Glomerular visceral epithelial cell (primary cell): ENCODE measurements at regions not wholly inside any gene's neighbourhood (a gene's known extent, or its start where the extent isn't known, plus 50 kb on each side); places are given as distances from the start of the nearest gene placed in this dataset.
"Not testable (repeated sequence)": the region's sequence is repeated elsewhere in the genome, so short reads cannot be mapped to it uniquely, and the experiment has no call there.

Experiments
- DNase-seq: peaks from one replicate; pipeline ENCODE4 v3.0.0-alpha.2; 2016; ENCODE audit errors: extremely low spot score

GRCh38 chr7:83827036-83827435, 178.1 kb upstream of the SEMA3E start:
- DNase-seq, result no peak

- DNase-seq, result no peak
Measured at GRCh38 chr7:83824214-83824613, 175.3 kb upstream of the SEMA3E start.

- no peak for DNase-seq
Measured at GRCh38 chr7:83821866-83822265, 172.9 kb upstream of the SEMA3E start.

- no peak for DNase-seq
Measured at GRCh38 chr7:83820641-83821040, 171.7 kb upstream of the SEMA3E start.

- DNase-seq, result no peak
Measured at GRCh38 chr7:83819911-83820310, 171.0 kb upstream of the SEMA3E start.

- DNase-seq, result no peak
Measured at GRCh38 chr7:83814480-83814879, 165.5 kb upstream of the SEMA3E start.

- not testable (repeated sequence) for DNase-seq
Measured at GRCh38 chr7:83812563-83812962, 163.6 kb upstream of the SEMA3E start.

- DNase-seq, result no peak
Measured at GRCh38 chr7:83808982-83809381, 160.0 kb upstream of the SEMA3E start.

GRCh38 chr7:83807774-83808173, 158.8 kb upstream of the SEMA3E start:
- DNase-seq, result no peak

GRCh38 chr7:83806538-83806937, 157.6 kb upstream of the SEMA3E start:
- no peak for DNase-seq

GRCh38 chr7:83799333-83799732, 150.4 kb upstream of the SEMA3E start:
- DNase-seq, result no peak

GRCh38 chr7:83798489-83798888, 149.6 kb upstream of the SEMA3E start:
- DNase-seq, result no peak

- no peak for DNase-seq
Measured at GRCh38 chr7:83796760-83797159, 147.8 kb upstream of the SEMA3E start.

GRCh38 chr7:83794829-83795228, 145.9 kb upstream of the SEMA3E start:
- DNase-seq, result no peak

GRCh38 chr7:83793558-83793957, 144.6 kb upstream of the SEMA3E start:
- no peak for DNase-seq

- no peak for DNase-seq
Measured at GRCh38 chr7:83791737-83792136, 142.8 kb upstream of the SEMA3E start.

- DNase-seq, result no peak
Measured at GRCh38 chr7:83786858-83787257, 137.9 kb upstream of the SEMA3E start.

- peak; percentile 24 for DNase-seq
Measured at GRCh38 chr7:83782628-83783027, 133.7 kb upstream of the SEMA3E start.

GRCh38 chr7:83778073-83778443, 129.1 kb upstream of the SEMA3E start:
- no peak for DNase-seq

GRCh38 chr7:83777406-83778072, 128.6 kb upstream of the SEMA3E start:
- DNase-seq, result no peak

GRCh38 chr7:83769407-83769806, 120.5 kb upstream of the SEMA3E start:
- DNase-seq, result no peak

GRCh38 chr7:83751217-83751616, 102.3 kb upstream of the SEMA3E start:
- DNase-seq, result no peak

GRCh38 chr7:83749495-83749894, 100.6 kb upstream of the SEMA3E start:
- DNase-seq, result no peak

- DNase-seq, result no peak
Measured at GRCh38 chr7:83739527-83739926, 90.6 kb upstream of the SEMA3E start.
